MCF 10A (cell line): ENCODE measurements at regions not wholly inside any gene's neighbourhood (a gene's known extent, or its start where the extent isn't known, plus 50 kb on each side); places are given as distances from the start of the nearest gene placed in this dataset.

Experiments
- BruUV-seq: library from RNA; stranded (reverse); fragments of 400-500 nt; replicated peaks from 2 replicates; lab custom pipeline; 2021; lab: Mats Ljungman, UMichigan
- CTCF ChIA-PET: fragments of 300-600 bp; sonication (Branson Sonifier 250); formaldehyde crosslinking; extraction: SDS; loops from one replicate; lab custom pipeline; 2021; ENCODE audit warnings: antibody characterized with exemption, inconsistent platforms; lab: Yijun Ruan, JAX
- POLR2A ChIA-PET: fragments of 300-600, 350-650 bp; sonication (Branson Sonifier 250); formaldehyde crosslinking; extraction: SDS; loops from one replicate; lab custom pipeline; 2020; ENCODE audit warnings: antibody characterized with exemption, inconsistent platforms; lab: Yijun Ruan, JAX
- DNase-seq: peaks from one replicate; pipeline ENCODE4 v3.0.0-alpha.2; 2018; ENCODE audit not compliant: unreplicated experiment
- H3K27ac Mint-ChIP-seq: one replicate; pipeline ENCODE4 v1.8.0; 2022; ENCODE audit warnings: mild to moderate bottlenecking, low read depth, mixed read lengths; ENCODE audit not compliant: unreplicated experiment
- H3K27me3 Mint-ChIP-seq: one replicate; pipeline ENCODE4 v1.8.0; 2022; ENCODE audit warnings: mixed read lengths; ENCODE audit not compliant: insufficient read depth, unreplicated experiment
- H3K36me3 Mint-ChIP-seq: one replicate; pipeline ENCODE4 v1.8.0; 2022; ENCODE audit warnings: mild to moderate bottlenecking, moderate library complexity, mixed read lengths; ENCODE audit not compliant: insufficient read depth, unreplicated experiment
- H3K4me1 Mint-ChIP-seq: one replicate; pipeline ENCODE4 v1.8.0; 2022; ENCODE audit warnings: mixed read lengths; ENCODE audit not compliant: insufficient read depth, unreplicated experiment
- H3K4me3 Mint-ChIP-seq: one replicate; pipeline ENCODE4 v1.8.0; 2022; ENCODE audit warnings: mild to moderate bottlenecking, moderate library complexity, mixed read lengths; ENCODE audit not compliant: unreplicated experiment
- H3K9me3 Mint-ChIP-seq: one replicate; pipeline ENCODE4 v1.8.0; 2022; ENCODE audit warnings: mixed read lengths; ENCODE audit not compliant: unreplicated experiment
- intact Hi-C: fragments of 100-400 bp; cut with micrococcal nuclease; formaldehyde crosslinking; loops from 2 replicates; pipeline ENCODE4 v1.14.1; 2022
- TF ChIP-seq, protein P1 (sequence below): fragments of 200-600 bp; IDR thresholded peaks from one replicate; pipeline ENCODE4 v1.8.0; 2022; ENCODE audit warnings: antibody characterized with exemption, mild to moderate bottlenecking; ENCODE audit not compliant: unreplicated experiment

DNA sequence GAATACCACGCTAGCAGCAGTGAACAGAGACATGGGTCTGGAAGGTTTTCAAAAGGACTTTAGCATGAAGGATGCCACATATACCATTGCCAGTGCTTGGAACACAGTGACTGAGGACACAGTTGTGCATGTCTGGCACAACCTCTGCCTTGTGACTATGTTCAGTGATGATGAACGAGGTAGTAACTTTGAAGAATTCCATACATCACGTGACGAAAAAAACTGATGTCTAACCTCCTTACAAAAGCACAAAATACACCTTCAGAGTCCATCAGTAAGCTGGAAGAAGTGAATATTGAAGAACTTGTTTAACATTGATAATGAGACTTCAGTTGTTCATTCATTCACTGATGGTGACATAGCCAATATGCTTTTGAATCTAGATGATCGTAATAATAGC lies 594.8 kb upstream of the GRM7 start:
- no peaks in the 10 kb centered on the region for H3K4me1 Mint-ChIP-seq
- H3K36me3 Mint-ChIP-seq = no peaks in the 10 kb centered on the region
- intact Hi-C loops = no loop called here
- DNase-seq = no peak
- ChIA-PET POLR2A (no interaction called here), CTCF (no interaction called here)
- H3K27ac Mint-ChIP-seq = no peak overlapping the region
- no TSS peak for BruUV-seq
- TF ChIP-seq, protein P1, sequence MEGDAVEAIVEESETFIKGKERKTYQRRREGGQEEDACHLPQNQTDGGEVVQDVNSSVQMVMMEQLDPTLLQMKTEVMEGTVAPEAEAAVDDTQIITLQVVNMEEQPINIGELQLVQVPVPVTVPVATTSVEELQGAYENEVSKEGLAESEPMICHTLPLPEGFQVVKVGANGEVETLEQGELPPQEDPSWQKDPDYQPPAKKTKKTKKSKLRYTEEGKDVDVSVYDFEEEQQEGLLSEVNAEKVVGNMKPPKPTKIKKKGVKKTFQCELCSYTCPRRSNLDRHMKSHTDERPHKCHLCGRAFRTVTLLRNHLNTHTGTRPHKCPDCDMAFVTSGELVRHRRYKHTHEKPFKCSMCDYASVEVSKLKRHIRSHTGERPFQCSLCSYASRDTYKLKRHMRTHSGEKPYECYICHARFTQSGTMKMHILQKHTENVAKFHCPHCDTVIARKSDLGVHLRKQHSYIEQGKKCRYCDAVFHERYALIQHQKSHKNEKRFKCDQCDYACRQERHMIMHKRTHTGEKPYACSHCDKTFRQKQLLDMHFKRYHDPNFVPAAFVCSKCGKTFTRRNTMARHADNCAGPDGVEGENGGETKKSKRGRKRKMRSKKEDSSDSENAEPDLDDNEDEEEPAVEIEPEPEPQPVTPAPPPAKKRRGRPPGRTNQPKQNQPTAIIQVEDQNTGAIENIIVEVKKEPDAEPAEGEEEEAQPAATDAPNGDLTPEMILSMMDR = no peak
- H3K27me3 Mint-ChIP-seq = no peaks in the 10 kb centered on the region
- peaks cover 7% of the 10 kb centered on the region for H3K9me3 Mint-ChIP-seq
- H3K4me3 Mint-ChIP-seq = no peak overlapping the region

DNA sequence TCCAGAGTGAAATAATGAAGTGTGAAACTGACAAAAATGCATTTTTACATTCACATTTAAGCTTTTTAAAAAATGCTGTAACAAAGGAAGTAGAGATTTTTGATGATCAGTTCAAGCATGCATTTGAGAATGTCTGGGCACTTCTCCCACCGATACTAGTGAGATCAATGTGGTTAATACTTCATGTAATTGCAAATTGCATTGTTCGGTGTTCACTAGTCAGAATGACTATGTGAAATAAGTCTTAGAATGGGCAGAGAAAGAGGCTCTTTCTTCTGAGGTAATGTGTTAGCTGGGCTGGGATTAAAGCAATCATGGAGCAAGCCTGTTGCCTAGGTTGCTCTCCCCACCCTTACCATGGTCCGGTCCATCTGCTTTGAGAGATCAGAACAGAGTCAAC lies 587.0 kb upstream of the GRM7 start:
- Mint-ChIP-seq H3K9me3 (peaks cover 15% of the 10 kb centered on the region), H3K27me3 (peaks cover 10% of the 10 kb centered on the region), H3K4me3 (no peak overlapping the region), H3K36me3 (no peaks in the 10 kb centered on the region), H3K27ac (no peak overlapping the region), H3K4me1 (no peaks in the 10 kb centered on the region)
- DNase-seq = no peak
- ChIA-PET POLR2A (interaction anchor here (1.0 to 1.1 kb wide), 3 partner anchors 11 to 22 kb away, joined by 3 to 4 read pairs (median 3); no protein-coding TSS in a partner anchor), CTCF (no interaction called here)
- intact Hi-C loops = no loop called here
- BruUV-seq = no TSS peak
- TF ChIP-seq, protein P1 = no peak

DNA sequence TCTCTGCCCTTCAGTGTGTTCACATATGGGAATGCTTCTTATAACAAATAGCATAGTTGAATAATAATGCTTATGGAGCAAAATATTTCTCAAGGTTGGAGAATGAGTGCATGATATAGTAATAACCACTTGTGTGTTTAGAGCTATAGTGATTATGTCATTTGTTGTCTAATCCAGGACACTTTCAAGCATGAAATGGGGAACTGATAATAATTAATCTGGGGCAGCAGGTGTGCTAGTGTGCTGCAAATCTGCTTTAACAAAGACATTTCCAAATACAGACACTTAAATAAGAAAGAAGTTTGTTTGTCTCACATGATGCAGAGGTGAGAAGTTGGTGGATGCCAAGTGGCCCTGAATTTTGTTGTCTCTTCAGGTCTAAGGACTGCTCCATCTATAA lies 579.3 kb upstream of the GRM7 start:
- no TSS peak for BruUV-seq

DNA sequence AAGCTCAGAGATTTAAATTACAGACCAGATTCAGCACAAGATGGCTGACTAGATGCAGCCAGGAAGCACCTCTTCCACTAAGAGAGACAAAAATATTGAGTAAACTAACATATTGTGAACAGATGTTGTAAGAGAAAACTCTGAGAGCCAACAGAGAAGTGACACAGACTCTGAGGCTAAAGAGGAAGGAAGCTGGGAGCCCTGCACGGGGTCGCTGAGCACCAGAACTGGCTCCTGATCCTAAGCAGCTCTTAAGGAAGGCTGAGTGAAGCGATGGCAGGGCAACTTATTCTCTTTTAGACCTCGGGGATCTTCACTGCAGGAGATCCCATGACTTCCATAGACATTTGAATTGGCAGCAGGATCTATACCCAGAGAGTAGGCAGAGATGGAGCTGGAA lies 578.0 kb upstream of the GRM7 start:
- Mint-ChIP-seq H3K4me1 (peaks cover 14% of the 10 kb centered on the region), H3K27me3 (peaks cover 11% of the 10 kb centered on the region), H3K4me3 (no peak overlapping the region), H3K27ac (no peak overlapping the region), H3K36me3 (no peaks in the 10 kb centered on the region), H3K9me3 (peaks cover 8% of the 10 kb centered on the region)
- DNase-seq = no peak
- no TSS peak for BruUV-seq
- ChIA-PET POLR2A (interaction anchor here (1.0 to 1.6 kb wide), 2 partner anchors 11 to 12 kb away, joined by 3 to 4 read pairs; no protein-coding TSS in a partner anchor), CTCF (interaction anchor here (0.5 to 0.6 kb wide), 3 partner anchors 71 to 1887 kb away, joined by 3 to 5 read pairs (median 3); no protein-coding TSS in a partner anchor)
- intact Hi-C loops = no loop called here
- TF ChIP-seq, protein P1 = no peak

More for the DNA sequence above, 579.3 kb upstream of the GRM7 start:
- Mint-ChIP-seq H3K4me1 (peaks cover 14% of the 10 kb centered on the region), H3K27ac (no peak overlapping the region), H3K36me3 (no peaks in the 10 kb centered on the region), H3K4me3 (no peak overlapping the region), H3K27me3 (peaks cover 12% of the 10 kb centered on the region), H3K9me3 (peaks cover 8% of the 10 kb centered on the region)
- TF ChIP-seq, protein P1 = no peak
- POLR2A ChIA-PET = no interaction called here
- CTCF ChIA-PET = interaction anchor here (0.5 kb wide), 1 partner anchor 394 kb away, joined by 3 read pairs; no protein-coding TSS in a partner anchor
- intact Hi-C loops = no loop called here
- no peak for DNase-seq
